HepG2 (cell line): ENCODE measurements at regions not wholly inside any gene's neighbourhood (a gene's known extent, or its start where the extent isn't known, plus 50 kb on each side); places are given as distances from the start of the nearest gene placed in this dataset.

Experiments
- CC2D1A ChIP-seq: sonication (generic); formaldehyde crosslinking; IDR thresholded peaks from 2 replicates; pipeline ENCODE4 v1.8.1; 2023; ENCODE audit warnings: mild to moderate bottlenecking, missing genetic modification reagents
- FOXO4 ChIP-seq: sonication (generic); formaldehyde crosslinking; conservative IDR thresholded peaks from 2 replicates; pipeline ENCODE4 v1.8.1; 2023; ENCODE audit warnings: missing genetic modification reagents
- IRF1 ChIP-seq: sonication (generic); formaldehyde crosslinking; IDR thresholded peaks from 2 replicates; pipeline ENCODE4 v1.4.0; 2020; ENCODE audit warnings: low read depth, mild to moderate bottlenecking, missing genetic modification reagents
- JUNB ChIP-seq: sonication (generic); formaldehyde crosslinking; IDR thresholded peaks from 2 replicates; pipeline ENCODE4 v1.8.0; 2022; ENCODE audit warnings: missing genetic modification reagents, mild to moderate bottlenecking, borderline replicate concordance
- KMT2A ChIP-seq: sonication (generic); formaldehyde crosslinking; IDR thresholded peaks from 2 replicates; pipeline ENCODE4 v1.4.0; 2020; ENCODE audit warnings: missing genetic modification reagents
- MYNN ChIP-seq: sonication (generic); formaldehyde crosslinking; IDR thresholded peaks from 2 replicates; pipeline ENCODE4 v1.4.0; 2020; ENCODE audit warnings: mild to moderate bottlenecking, low read depth, missing genetic modification reagents
- NR2F2 ChIP-seq: IDR thresholded peaks from 2 replicates; pipeline ENCODE4 v1.6.1; 2012; ENCODE audit warnings: low read depth, inconsistent platforms, borderline replicate concordance
- NR2F6 ChIP-seq, 2 experiments: IDR thresholded peaks; 2 replicates each; pipeline ENCODE4 v1.6.1; 2016; ENCODE audit warnings: antibody characterized with exemption in 1 of 2, mild to moderate bottlenecking in 1 of 2
- PRDM10 ChIP-seq: sonication (generic); formaldehyde crosslinking; IDR thresholded peaks from 2 replicates; pipeline ENCODE4 v1.4.0; 2020; ENCODE audit warnings: low read depth, missing genetic modification reagents
- SIN3A ChIP-seq: IDR thresholded peaks from 2 replicates; pipeline ENCODE4 v1.6.1; 2011; ENCODE audit warnings: low read depth, mild to moderate bottlenecking, control low read depth, low read length, borderline replicate concordance
- TFAP4 ChIP-seq: sonication (generic); IDR thresholded peaks from 2 replicates; pipeline ENCODE4 v1.6.1; 2016; ENCODE audit warnings: low read depth, borderline replicate concordance
- ZBTB10 ChIP-seq: sonication (generic); formaldehyde crosslinking; IDR thresholded peaks from 2 replicates; pipeline ENCODE4 v1.4.0; 2020; ENCODE audit warnings: missing genetic modification reagents, borderline replicate concordance
- ZBTB14 ChIP-seq: sonication (generic); formaldehyde crosslinking; IDR thresholded peaks from 2 replicates; pipeline ENCODE4 v1.4.0; 2020; ENCODE audit warnings: missing genetic modification reagents
- ZNF33A ChIP-seq: sonication (generic); formaldehyde crosslinking; IDR thresholded peaks from 2 replicates; pipeline ENCODE4 v1.5.1; 2020; ENCODE audit warnings: missing genetic modification reagents, mild to moderate bottlenecking, moderate library complexity, borderline replicate concordance
- ZNF510 ChIP-seq: sonication (generic); formaldehyde crosslinking; IDR thresholded peaks from 2 replicates; pipeline ENCODE4 v1.4.0; 2020; ENCODE audit warnings: low read depth, mild to moderate bottlenecking, missing genetic modification reagents
- ZNF530 ChIP-seq: sonication (generic); formaldehyde crosslinking; IDR thresholded peaks from 2 replicates; pipeline ENCODE4 v1.5.0; 2020; ENCODE audit warnings: low read depth, mild to moderate bottlenecking, missing genetic modification reagents
- ZNF816 ChIP-seq: sonication (generic); formaldehyde crosslinking; IDR thresholded peaks from 2 replicates; pipeline ENCODE4 v1.8.0; 2022; ENCODE audit warnings: missing genetic modification reagents, mild to moderate bottlenecking, borderline replicate concordance

GRCh38 chr17:72580321-72581127 is 459.7 kb downstream of the SOX9 start (continued):
- TF ChIP-seq IRF1 = no peak
- TF ChIP-seq ZNF510 (CRISPR knock-in tag) = no peak
- peak; percentile 94 for TF ChIP-seq TFAP4
- TF ChIP-seq JUNB (CRISPR knock-in tag) = peak; percentile 99
- no peak; the same call in 1 of the 2 replicates for TF ChIP-seq ZNF33A (CRISPR knock-in tag)
- TF ChIP-seq ZBTB14 (CRISPR knock-in tag) = no peak
- peak; percentile 85; the same call in 1 of the 2 replicates for TF ChIP-seq SIN3A
- peak; percentile 22; the same call in 1 of the 2 replicates for TF ChIP-seq KMT2A (CRISPR knock-in tag)
- TF ChIP-seq ZBTB10 (CRISPR knock-in tag) = no peak; the same call in 1 of the 2 replicates
- peak; percentile 30; the same call in 1 of the 2 replicates for TF ChIP-seq MYNN (CRISPR knock-in tag)
- TF ChIP-seq NR2F6 (IDR thresholded peaks at IDR 0.05) = 0 out of 2 replicates have a peak, but pooled peaks have one; percentile 42
- peak; percentile 89 for TF ChIP-seq NR2F6 (CRISPR knock-in tag; IDR thresholded peaks at IDR 0.05)
- TF ChIP-seq ZNF530 (CRISPR knock-in tag) = no peak
- no peak; the same call in 1 of the 2 replicates for TF ChIP-seq ZNF816
- TF ChIP-seq NR2F2 = peak; percentile 36; the same call in 1 of the 2 replicates
- no peak for TF ChIP-seq CC2D1A (CRISPR knock-in tag)
- no peak for TF ChIP-seq FOXO4
- TF ChIP-seq PRDM10 (CRISPR knock-in tag) = no peak
